Heart left ventricle (tissue), 16 donors: ENCODE measurements at regions not wholly inside any gene's neighbourhood (a gene's known extent, or its start where the extent isn't known, plus 50 kb on each side); places are given as distances from the start of the nearest gene placed in this dataset.

Experiments used
- ATAC-seq, 4 donors: fragments of 200-7000 bp; cut with Tn5 transposase; one replicate each; pipeline ENCODE4 v1.9.1; 2020 to 2022; ENCODE audit warnings: moderate library complexity in 4 of 4, mild to moderate bottlenecking in 3 of 4, moderate number of reproducible peaks in 1 of 4
- DNase-seq, 5 donors: peaks; one replicate each; pipeline ENCODE4 v3.0.0-alpha.2; 2020
- H3K27ac ChIP-seq, 12 donors: fragments of 200-600 bp; sonication (generic) in 4 of 12; one replicate each; pipeline versions ENCODE4 v1.5.0 to v1.8.0; 2016 to 2022; ENCODE audit warnings: mild to moderate bottlenecking in 2 of 12
- H3K27me3 ChIP-seq, 9 donors: fragments of 200-600 bp; sonication (generic) in 2 of 9; one replicate each; pipeline versions ENCODE4 v1.5.1 to v1.8.0; 2016 to 2022; ENCODE audit warnings: mild to moderate bottlenecking in 3 of 9
- H3K36me3 ChIP-seq, 9 donors: fragments of 200-600 bp; sonication (generic) in 2 of 9; one replicate each; pipeline versions ENCODE4 v1.5.0 to v1.8.0; 2018 to 2022; ENCODE audit warnings: mild to moderate bottlenecking in 2 of 9
- H3K4me1 ChIP-seq, 12 donors: fragments of 200-600 bp; sonication (generic) in 4 of 12; one replicate each; pipeline versions ENCODE4 v1.5.0 to v1.8.0; 2016 to 2022; ENCODE audit warnings: mild to moderate bottlenecking in 3 of 12
- H3K4me3 ChIP-seq, 12 donors: fragments of 200-600 bp; sonication (generic) in 4 of 12; one replicate each; pipeline versions ENCODE4 v1.5.0 to v1.8.0; 2017 to 2022; ENCODE audit warnings: mild to moderate bottlenecking in 9 of 12, moderate library complexity in 4 of 12
- H3K9me3 ChIP-seq, 12 donors: fragments of 200-600 bp; sonication (generic) in 4 of 12; one replicate each; pipeline versions ENCODE4 v1.5.0 to v1.8.0; 2016 to 2022; ENCODE audit warnings: mild to moderate bottlenecking in 1 of 12
- CTCF ChIP-seq, 12 donors: fragments of 200-600 bp; sonication (generic) in 4 of 12; IDR thresholded peaks; one replicate each; pipeline versions ENCODE4 v1.5.0 to v1.8.0; 2018 to 2022; ENCODE audit warnings: antibody characterized with exemption in 12 of 12, mild to moderate bottlenecking in 5 of 12
- POLR2A ChIP-seq, 2 donors: fragments of 450-650 bp; IDR thresholded peaks; one replicate each; pipeline ENCODE4 v1.6.1; 2017; ENCODE audit warnings: antibody characterized with exemption in 2 of 2, mild to moderate bottlenecking in 2 of 2, moderate library complexity in 2 of 2
- WGBS, 4 donors: extraction: QIAGEN DNeasy Blood & Tissue Kit in 2 of 4; methylation state at CpG; one replicate each; pipeline versions ENCODE4 v1.1.5 to v1.1.7; 2013 to 2018; 5-methylcytosine and 5-hydroxymethylcytosine counted together
- intact Hi-C, 10 donors: fragments of 100-400 bp; cut with DNase I; formaldehyde crosslinking; loops; one replicate each; pipeline versions ENCODE4 v1.11.1 to v1.14.2; 2022
- donor health status: ischemic (EF 13 %, LVEDD 7.1; RV severe dilation, severe dysfunction).
- donor health status: healthy with polysubstance abuse.
- donor health status: DM: no; HTN: yes; CAD: no.
- donor health status: DM: no; HTN: no; CAD: no.
- donor health status: ischemic (EF 25% LVEDD 6.9; RV normal size, moderate dysfunction).
- donor health status: ischemic (EF 25% LVEDD 5.7; RV mildly dilated, moderate dysfunction).
- donor health status: healthy.
- donor health status: DM: yes; HTN: yes; CAD: no.
- donor health status: ischemic (EF 35%, LVEDD 5.7; RV mildly dilated, moderate dysfunction).
- donor health status: nonischemic (EF 11% LVEDD 7.7; RV severe dilation, severe dysfunction).
- donor health status: DM: yes; HTN: yes; CAD: no.
- donor health status: PGD.
- donor health status: ischemic (EF 29% LVEDD 5.4; RV normal size, mild dysfunction).
- donor health status: nonischemic (EF 23%, LVEDD 6.1; RV moderate dilation, normal function).

- ATAC-seq = no peak
- Histone ChIP-seq H3K4me3 (no peak overlapping the region), H3K27ac (no peak overlapping the region), H3K27me3 (peaks cover 0 to 11% (median 0%) of the 10 kb centered on the region in 9 donors), H3K36me3 (no peaks in the 10 kb centered on the region), H3K4me1 (peaks cover 0 to 5% (median 0%) of the 10 kb centered on the region in 12 donors), H3K9me3 (peaks cover 0 to 8% (median 0%) of the 10 kb centered on the region in 12 donors)
- 85 to 90% (median 88%) methylated on average over 7 of the region's 7 CpGs for WGBS, 4 donors
- intact Hi-C loops = no loop called here
- no peak for DNase-seq
- TF ChIP-seq CTCF (IDR thresholded peaks at IDR 0.05) (no peak), POLR2A (IDR thresholded peaks at IDR 0.05) (no peak)
Observed at GRCh38 chr15:88719654-88720053, 80.8 kb downstream of the ISG20 start.

GRCh38 chr15:88725305-88726210 is 77.7 kb upstream of the ACAN start:
- no peak overlapping the region for H3K27ac ChIP-seq
- TF ChIP-seq CTCF (IDR thresholded peaks at IDR 0.05) = no peak
- no peak for TF ChIP-seq POLR2A (IDR thresholded peaks at IDR 0.05)
- H3K9me3 ChIP-seq = peaks cover 0 to 8% (median 0%) of the 10 kb centered on the region in 12 donors
- H3K27me3 ChIP-seq = peaks cover 0 to 4% (median 0%) of the 10 kb centered on the region in 9 donors
- H3K4me1 ChIP-seq = no peaks in the 10 kb centered on the region
- no peak overlapping the region for H3K4me3 ChIP-seq
- ATAC-seq (no peak), DNase-seq (no peak)
- 70 to 74% (median 72%) methylated on average over 5 to 6 of the region's 6 CpGs for WGBS, 4 donors
- intact Hi-C loops = no loop called here
- no peaks in the 10 kb centered on the region for H3K36me3 ChIP-seq

- Histone ChIP-seq H3K36me3 (no peaks in the 10 kb centered on the region), H3K27ac (no peak overlapping the region), H3K27me3 (peaks cover 0 to 4% (median 0%) of the 10 kb centered on the region in 9 donors), H3K9me3 (peaks cover 0 to 8% (median 0%) of the 10 kb centered on the region in 12 donors), H3K4me1 (no peaks in the 10 kb centered on the region), H3K4me3 (no peak overlapping the region)
- 58 to 62% (median 59%) methylated on average over 5 of the region's 5 CpGs for WGBS, 4 donors
- DNase-seq = no peak
- no peak for ATAC-seq
- TF ChIP-seq CTCF (IDR thresholded peaks at IDR 0.05) = no peak
- TF ChIP-seq POLR2A (IDR thresholded peaks at IDR 0.05) = no peak
- intact Hi-C loops = no loop called here
Observed at GRCh38 chr15:88727439-88727838, 75.8 kb upstream of the ACAN start.

GRCh38 chr15:88729581-88729980 is 73.7 kb upstream of the ACAN start:
- WGBS, 4 donors = 69 to 79% (median 77%) methylated on average over 2 of the region's 2 CpGs
- intact Hi-C loops = no loop called here
- Histone ChIP-seq H3K9me3 (peaks cover 0 to 5% (median 0%) of the 10 kb centered on the region in 12 donors), H3K36me3 (no peaks in the 10 kb centered on the region), H3K27ac (no peak overlapping the region), H3K4me1 (no peaks in the 10 kb centered on the region), H3K4me3 (no peak overlapping the region), H3K27me3 (peaks cover 0 to 4% (median 0%) of the 10 kb centered on the region in 9 donors)
- no peak for TF ChIP-seq CTCF (IDR thresholded peaks at IDR 0.05)
- no peak for TF ChIP-seq POLR2A (IDR thresholded peaks at IDR 0.05)
- ATAC-seq (no peak), DNase-seq (no peak)
